Hepatocyte (in vitro differentiated cells): ENCODE measurements at regions not wholly inside any gene's neighbourhood (a gene's known extent, or its start where the extent isn't known, plus 50 kb on each side); places are given as distances from the start of the nearest gene placed in this dataset.

ENCODE experiments used
- EZH2 ChIP-seq: fragments of 200-600 bp; sonication (generic); IDR thresholded peaks from 2 replicates; pipeline ENCODE4 v1.6.1; 2016; ENCODE audit warnings: antibody characterized with exemption, mild to moderate bottlenecking, borderline replicate concordance
- EZH2phosphoT487 ChIP-seq: fragments of 200-600 bp; sonication (generic); IDR thresholded peaks from one replicate; pipeline ENCODE4 v1.6.1; 2018; ENCODE audit warnings: antibody characterized with exemption, mild to moderate bottlenecking, low read depth, moderate library complexity; ENCODE audit not compliant: unreplicated experiment, severe bottlenecking
- TF ChIP-seq, protein P1 (sequence below): fragments of 200-600 bp; sonication (generic); IDR thresholded peaks from 2 replicates; pipeline ENCODE4 v1.5.1; 2016; ENCODE audit warnings: antibody characterized with exemption, mild to moderate bottlenecking; ENCODE audit not compliant: poor library complexity

DNA sequence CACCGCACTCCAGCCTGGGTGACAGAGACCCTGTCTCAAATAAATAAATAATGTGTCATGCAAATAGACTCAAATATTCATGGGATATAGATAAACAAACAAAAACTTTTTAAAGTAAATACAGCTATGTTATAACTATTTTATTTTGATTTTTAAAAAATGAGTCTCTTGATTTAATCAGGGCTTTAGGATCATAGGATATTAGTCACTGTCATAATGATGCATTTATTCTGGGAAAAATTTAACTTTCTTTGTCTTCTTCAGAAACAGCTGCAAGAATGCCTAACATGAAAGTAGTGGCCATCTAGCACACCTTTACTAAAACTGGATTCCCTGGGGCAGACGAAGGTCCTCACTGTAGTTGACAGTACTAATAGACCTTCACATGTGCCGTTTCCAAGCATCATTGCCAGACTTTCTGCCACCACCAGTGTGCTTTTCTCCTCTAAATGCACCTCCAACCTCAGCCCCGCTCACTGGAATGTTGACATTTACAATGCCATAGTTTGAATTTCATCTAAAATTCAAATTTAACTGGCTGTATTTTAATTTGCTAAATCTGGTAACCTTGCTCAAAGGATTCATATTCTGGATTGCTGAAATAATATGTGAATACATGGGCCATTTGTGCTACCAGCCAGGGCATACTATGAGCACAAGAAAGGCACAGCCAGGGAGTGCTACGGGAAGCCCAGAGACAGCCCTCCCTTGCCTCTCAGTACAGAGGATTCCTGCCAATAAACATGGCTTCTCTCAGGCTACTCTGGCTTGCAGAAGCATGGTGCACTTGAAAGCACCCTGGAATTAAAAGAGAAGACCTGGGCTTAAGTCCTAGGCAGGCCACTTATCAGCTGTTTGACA, 63.4 kb upstream of the ADO start:
- TF ChIP-seq, protein P1, sequence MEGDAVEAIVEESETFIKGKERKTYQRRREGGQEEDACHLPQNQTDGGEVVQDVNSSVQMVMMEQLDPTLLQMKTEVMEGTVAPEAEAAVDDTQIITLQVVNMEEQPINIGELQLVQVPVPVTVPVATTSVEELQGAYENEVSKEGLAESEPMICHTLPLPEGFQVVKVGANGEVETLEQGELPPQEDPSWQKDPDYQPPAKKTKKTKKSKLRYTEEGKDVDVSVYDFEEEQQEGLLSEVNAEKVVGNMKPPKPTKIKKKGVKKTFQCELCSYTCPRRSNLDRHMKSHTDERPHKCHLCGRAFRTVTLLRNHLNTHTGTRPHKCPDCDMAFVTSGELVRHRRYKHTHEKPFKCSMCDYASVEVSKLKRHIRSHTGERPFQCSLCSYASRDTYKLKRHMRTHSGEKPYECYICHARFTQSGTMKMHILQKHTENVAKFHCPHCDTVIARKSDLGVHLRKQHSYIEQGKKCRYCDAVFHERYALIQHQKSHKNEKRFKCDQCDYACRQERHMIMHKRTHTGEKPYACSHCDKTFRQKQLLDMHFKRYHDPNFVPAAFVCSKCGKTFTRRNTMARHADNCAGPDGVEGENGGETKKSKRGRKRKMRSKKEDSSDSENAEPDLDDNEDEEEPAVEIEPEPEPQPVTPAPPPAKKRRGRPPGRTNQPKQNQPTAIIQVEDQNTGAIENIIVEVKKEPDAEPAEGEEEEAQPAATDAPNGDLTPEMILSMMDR: no peak
- TF ChIP-seq EZH2phosphoT487: no peak
- TF ChIP-seq EZH2: no peak
